ENCODE measurements at regions not wholly inside any gene's neighbourhood (a gene's known extent, or its start where the extent isn't known, plus 50 kb on each side); places are given as distances from the start of the nearest gene placed in this dataset.

- TF ChIP-seq CTCF (IDR thresholded peaks at IDR 0.05; ENCODE audit: low read depth, low read length): no peak
- Histone ChIP-seq H3K4me1 (ENCODE audit: low read depth) (no peaks in the 10 kb centered on the region), H3K9me3 (ENCODE audit: low read depth) (no peaks in the 10 kb centered on the region), H3K36me3 (no peaks in the 10 kb centered on the region), H3K27ac (no peak overlapping the region), H3K27me3 (no peaks in the 10 kb centered on the region), H3K4me3 (no peak overlapping the region)
- no peak for DNase-seq (ENCODE audit: low read depth in 1 of 2, low spot score in 1 of 2)
Observed at GRCh38 chr4:114034189-114034588, 54.7 kb upstream of the ARSJ start.

- DNase-seq (ENCODE audit: low read depth in 1 of 2, low spot score in 1 of 2): no peak
- Histone ChIP-seq H3K4me3 (no peak overlapping the region), H3K27ac (no peak overlapping the region), H3K4me1 (ENCODE audit: low read depth) (no peaks in the 10 kb centered on the region), H3K27me3 (no peaks in the 10 kb centered on the region), H3K9me3 (ENCODE audit: low read depth) (no peaks in the 10 kb centered on the region), H3K36me3 (no peaks in the 10 kb centered on the region)
- TF ChIP-seq CTCF (IDR thresholded peaks at IDR 0.05; ENCODE audit: low read depth, low read length): no peak
Observed at GRCh38 chr4:114036426-114036825, 57.0 kb upstream of the ARSJ start.

GRCh38 chr4:114036864-114037263 is 57.4 kb upstream of the ARSJ start:
- H3K27ac ChIP-seq: no peak overlapping the region
- H3K36me3 ChIP-seq: no peaks in the 10 kb centered on the region
- H3K4me1 ChIP-seq (ENCODE audit: low read depth): no peaks in the 10 kb centered on the region
- no peak overlapping the region for H3K4me3 ChIP-seq
- H3K27me3 ChIP-seq: no peaks in the 10 kb centered on the region
- TF ChIP-seq CTCF (IDR thresholded peaks at IDR 0.05; ENCODE audit: low read depth, low read length): no peak
- DNase-seq (ENCODE audit: low read depth in 1 of 2, low spot score in 1 of 2): no peak
- H3K9me3 ChIP-seq (ENCODE audit: low read depth): no peaks in the 10 kb centered on the region

- H3K4me1 ChIP-seq (ENCODE audit: low read depth): no peaks in the 10 kb centered on the region
- no peak for TF ChIP-seq CTCF (IDR thresholded peaks at IDR 0.05; ENCODE audit: low read depth, low read length)
- H3K27ac ChIP-seq: no peak overlapping the region
- DNase-seq (ENCODE audit: low read depth in 1 of 2, low spot score in 1 of 2): no peak
- no peaks in the 10 kb centered on the region for H3K9me3 ChIP-seq (ENCODE audit: low read depth)
- no peaks in the 10 kb centered on the region for H3K36me3 ChIP-seq
- no peak overlapping the region for H3K4me3 ChIP-seq
- H3K27me3 ChIP-seq: no peaks in the 10 kb centered on the region
Observed at GRCh38 chr4:114037988-114038387, 58.5 kb upstream of the ARSJ start.

- no peaks in the 10 kb centered on the region for H3K9me3 ChIP-seq (ENCODE audit: low read depth)
- DNase-seq (ENCODE audit: low read depth in 1 of 2, low spot score in 1 of 2): no peak
- TF ChIP-seq CTCF (IDR thresholded peaks at IDR 0.05; ENCODE audit: low read depth, low read length): no peak
- no peak overlapping the region for H3K27ac ChIP-seq
- no peak overlapping the region for H3K4me3 ChIP-seq
- H3K36me3 ChIP-seq: no peaks in the 10 kb centered on the region
- H3K27me3 ChIP-seq: no peaks in the 10 kb centered on the region
- no peaks in the 10 kb centered on the region for H3K4me1 ChIP-seq (ENCODE audit: low read depth)
Observed at GRCh38 chr4:114038762-114039387, 59.4 kb upstream of the ARSJ start.

Data from cardiac muscle cell (in vitro differentiated cells and primary cell).